GM21381 (cell line): ENCODE measurements at regions not wholly inside any gene's neighbourhood (a gene's known extent, or its start where the extent isn't known, plus 50 kb on each side); places are given as distances from the start of the nearest gene placed in this dataset.
"Not testable (repeated sequence)": the region's sequence is repeated elsewhere in the genome, so short reads cannot be mapped to it uniquely, and the experiment has no call there.

ENCODE experiments used
- ATAC-seq: cut with Tn5 transposase; IDR thresholded peaks from one replicate; pipeline ENCODE4 v1.9.1; 2021; ENCODE audit warnings: mild to moderate bottlenecking, moderate library complexity; ENCODE audit not compliant: unreplicated experiment

DNA sequence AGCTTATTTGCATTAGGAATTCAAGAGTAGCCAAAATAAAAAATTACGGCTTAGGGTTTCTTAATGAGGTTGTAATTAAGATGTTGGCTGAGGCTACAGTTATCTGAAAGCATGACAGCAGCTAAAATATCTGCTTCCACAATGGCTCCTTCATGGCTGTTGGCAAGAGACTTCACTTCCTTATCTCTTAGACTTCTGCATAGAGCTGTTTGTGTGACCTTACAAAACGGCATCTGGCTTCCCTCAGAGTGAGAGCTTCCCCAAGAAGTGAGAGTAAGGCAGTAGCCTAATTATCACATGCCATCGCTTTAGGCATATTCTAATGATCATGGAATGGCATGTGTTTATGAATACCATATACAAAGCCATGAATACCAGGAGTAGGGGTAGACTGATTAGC lies 57.6 kb downstream of the CCDC59 start:
- ATAC-seq, result no peak

DNA sequence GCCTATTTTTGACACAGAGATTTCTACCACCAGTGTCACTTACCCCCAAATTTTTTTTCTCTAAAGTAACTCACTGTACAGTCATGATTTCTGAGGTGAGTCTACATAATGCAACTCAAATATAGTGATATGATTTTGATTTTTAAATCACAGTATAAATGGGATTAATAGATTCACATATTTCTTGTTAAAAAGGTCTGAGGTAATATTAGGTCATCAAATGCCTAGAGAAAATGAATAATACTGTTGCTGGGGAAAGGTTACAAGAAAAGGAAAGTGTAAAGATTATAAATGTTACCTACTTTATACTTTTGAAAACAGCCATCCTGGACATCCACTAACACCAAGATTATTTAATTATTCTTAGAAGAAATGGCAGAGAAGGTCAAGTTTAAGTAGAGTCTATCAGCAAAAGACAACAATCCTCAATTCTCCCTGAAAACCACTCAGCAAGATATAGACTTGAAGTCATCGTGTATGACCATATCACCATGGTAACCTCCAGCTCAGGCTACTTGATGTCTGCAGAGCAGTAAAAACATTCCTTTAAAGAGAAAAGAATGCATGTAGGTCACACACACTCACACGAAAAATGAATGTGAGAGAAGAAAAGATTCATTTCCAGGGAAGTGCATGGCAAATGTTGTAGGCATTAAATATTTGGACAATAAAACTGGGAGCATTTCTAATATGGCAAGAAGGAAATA lies 58.7 kb downstream of the CCDC59 start:
- no peak for ATAC-seq

DNA sequence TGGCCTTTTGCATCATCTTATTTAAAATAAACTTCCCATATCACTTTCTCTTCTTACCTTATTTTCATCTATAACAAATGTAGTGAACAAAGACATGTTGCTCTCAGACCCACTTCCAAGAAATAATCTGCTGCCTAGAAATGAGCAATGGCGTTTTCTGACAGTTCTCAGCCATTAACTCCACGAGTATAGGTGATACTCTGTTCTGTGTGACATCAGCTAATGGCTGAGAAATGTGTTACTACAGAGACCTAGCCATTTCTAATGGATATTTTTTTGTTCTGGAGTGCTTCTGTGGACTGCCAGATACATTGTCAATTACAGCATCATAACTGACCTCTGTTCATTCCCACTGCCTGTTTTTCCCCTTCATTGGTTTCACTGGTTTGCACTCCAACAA lies 67.8 kb downstream of the CCDC59 start:
- no peak for ATAC-seq

DNA sequence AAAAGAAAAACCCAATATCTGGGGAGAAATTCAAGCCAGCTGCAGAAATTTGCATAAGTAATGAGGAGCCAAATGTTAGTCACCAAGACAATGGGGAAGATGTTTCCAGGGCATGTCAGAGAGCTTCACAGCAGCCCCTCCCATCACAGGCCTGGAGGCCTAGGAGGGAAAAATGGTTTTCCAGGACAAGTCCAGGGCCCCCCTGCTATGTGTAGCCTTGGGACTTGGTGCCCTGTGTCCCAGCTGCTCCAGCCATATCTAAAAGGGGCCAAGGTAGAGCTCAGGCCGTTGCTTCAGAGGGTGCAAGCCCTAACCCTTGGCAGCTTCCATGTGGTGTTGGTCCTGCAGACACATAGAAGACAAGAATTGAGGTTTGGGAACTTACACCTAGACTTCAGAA lies 76.9 kb downstream of the CCDC59 start:
- ATAC-seq, result not testable (repeated sequence)

DNA sequence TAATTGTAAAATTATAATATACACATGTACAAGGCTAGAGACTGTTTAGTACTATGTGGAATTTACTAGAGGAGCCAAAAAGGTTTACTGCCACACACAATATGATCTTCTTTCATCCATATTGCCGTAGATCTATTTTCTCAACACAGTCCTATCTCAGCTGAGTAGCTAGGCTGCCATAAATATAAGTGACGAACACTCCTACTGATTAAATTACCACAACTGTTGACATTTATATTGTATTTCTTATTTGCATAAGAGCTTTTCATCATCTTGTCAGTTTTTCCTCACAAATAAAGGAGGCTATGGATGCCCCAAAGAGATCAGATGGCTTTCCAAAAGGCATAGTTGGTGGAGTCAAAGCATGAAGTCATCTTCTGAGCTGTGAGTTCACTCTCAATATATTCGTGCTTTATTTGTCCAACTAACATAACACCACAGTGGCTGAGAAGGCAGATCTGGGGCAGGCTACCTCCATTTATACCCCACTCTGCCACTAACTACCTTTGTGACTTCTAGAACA lies 78.6 kb downstream of the CCDC59 start:
- no peak for ATAC-seq

DNA sequence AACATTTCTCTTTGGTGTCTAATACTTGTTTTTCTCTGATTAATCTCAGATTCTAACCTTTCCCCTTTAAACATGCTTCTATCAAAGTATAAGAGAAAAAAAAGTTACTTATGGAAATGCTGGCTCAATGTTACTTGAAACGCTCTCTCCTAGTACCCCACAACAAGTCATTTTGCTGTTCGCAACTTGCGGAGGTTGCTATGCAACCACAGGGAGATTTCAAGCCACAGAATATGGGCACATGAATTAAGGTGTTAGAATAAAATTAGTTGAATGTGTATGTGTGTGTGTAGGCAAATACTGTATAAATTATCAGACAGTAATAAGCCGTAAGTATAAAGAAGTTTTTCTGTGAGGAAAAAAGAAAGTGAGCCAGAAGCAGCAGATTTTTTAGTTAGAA lies 80.6 kb downstream of the CCDC59 start:
- ATAC-seq, result no peak

DNA sequence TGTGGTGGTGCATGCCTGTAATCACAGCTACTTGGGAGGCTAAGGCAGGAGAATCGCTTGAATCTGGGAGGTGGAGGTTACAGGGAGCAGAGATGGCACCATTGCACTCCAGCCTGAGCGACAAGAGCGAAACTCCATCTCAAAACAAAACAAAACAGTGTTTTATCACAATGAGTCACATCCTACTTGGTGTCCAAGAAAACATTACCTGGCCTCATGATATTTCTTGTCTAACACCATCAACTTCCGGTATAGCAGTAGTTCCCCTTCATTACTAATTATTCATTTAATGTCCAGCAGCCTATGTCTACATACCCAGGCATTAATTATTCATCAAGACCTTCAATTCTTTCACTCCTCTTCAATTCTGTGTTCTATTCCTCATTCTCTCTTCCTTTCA lies 115.5 kb downstream of the CCDC59 start:
- ATAC-seq, result no peak

DNA sequence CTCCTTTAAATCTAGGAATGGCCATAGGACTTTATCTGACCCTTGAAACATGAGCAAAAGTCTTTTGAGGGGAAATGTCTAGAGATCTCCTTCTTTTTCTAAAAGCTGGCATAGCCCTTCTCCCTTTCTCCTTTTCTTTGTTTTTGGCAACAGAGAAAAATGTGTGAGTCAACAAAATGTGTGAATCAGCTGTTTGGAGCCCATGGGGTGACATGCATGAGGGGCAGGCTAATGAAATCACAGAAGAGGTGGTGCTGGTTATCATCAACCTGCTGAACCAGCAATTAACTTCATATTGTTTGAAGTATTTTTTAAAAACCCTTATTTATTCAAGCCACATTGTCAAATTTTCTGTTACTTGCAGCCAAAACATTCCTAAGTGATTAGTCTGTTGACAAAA lies 132.3 kb downstream of the CCDC59 start:
- no peak for ATAC-seq

DNA sequence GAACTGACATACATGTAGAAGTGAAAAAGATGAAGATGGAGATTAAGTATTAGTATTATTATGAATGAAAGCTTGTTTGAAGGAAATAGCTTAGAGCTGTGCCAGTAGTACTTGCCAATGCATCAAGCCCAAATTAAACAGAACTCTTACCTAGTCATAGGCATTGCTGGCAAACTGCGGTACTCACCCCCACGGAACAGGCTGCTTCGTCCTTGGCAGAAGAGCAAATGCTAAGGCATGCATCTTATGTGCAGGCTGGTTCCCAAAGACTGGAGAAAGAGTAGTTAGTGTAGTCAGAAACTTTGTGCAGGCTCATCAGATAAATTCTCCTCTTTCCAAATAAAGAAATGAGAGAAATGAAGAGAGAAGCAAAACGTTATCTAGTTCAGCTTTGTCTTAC lies 134.8 kb downstream of the CCDC59 start:
- ATAC-seq, result no peak

DNA sequence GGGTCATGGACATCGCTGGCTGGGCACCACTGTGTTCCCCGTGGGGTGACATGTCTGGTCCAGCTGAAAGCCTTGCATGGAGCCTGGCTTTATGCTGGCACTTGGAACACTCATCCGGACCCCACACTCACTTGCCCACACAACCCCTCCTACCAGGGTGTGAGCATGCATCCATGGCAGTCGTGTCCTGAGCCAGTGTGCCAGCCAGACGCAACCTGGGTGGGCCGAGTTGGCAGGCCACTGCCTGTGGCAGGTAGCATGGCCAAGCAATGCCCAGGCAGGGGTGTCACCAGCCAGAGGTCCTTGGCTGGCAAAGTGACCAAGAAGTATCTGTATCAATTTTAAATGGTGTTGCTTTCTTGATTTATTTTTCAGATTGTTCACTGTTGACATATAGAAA lies 141.7 kb downstream of the CCDC59 start:
- no peak for ATAC-seq

DNA sequence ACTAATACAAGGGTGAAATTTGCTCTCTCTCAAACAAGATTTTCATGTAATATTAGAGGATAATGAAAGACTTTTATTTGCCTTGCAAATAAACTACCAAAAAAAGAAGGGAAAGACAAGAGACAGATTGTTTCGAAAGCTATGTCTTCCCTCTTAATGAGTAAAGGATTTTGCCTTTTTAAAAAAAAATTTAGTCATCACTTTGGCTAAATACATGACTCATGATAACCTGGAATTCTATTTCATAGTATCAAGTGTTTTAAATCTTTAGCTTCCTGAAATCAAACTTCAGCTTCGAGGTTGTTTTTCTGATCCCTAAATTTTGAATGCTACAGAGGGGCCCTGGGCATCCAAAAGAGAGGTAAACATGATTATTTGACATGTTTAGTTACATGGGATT lies 144.4 kb downstream of the CCDC59 start:
- no peak for ATAC-seq

DNA sequence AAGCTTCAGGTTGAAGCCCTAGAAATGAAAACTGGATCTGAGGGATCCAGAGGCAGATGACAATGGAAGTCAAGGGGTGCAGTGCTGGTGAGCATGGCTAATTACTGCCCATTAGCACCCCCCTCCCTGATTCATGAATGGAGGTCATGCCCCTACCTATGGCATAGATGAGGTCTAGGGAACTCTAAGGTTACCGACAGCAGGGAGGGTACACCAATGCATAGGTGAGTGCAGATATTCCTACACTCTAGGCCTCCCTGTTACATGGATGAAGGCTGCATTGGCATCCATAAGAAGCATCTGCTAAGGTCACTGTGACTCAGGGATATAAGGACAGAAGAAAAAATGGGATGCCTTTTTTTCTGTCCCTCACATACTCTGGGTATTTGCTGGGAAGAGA lies 147.3 kb downstream of the CCDC59 start:
- no peak for ATAC-seq

DNA sequence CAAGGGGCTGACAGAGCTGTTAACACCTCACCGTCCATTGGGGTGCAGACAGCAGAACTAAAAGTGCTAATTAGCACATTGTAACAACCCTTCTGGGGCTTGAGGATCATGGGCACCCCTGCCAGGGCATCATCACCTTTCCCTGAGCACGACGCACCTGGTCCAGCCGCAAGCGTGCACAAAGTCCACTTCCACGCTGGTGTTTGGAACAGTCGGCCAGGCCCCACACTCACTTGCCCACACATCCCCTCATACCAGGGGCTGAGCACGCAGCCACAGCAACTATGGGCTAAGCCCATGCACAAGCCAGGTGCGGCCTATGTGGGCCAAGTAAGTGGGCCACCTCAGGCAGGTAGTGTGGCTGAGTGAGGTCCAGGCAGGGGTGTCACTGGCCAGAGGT lies 148.7 kb downstream of the CCDC59 start:
- no peak for ATAC-seq

DNA sequence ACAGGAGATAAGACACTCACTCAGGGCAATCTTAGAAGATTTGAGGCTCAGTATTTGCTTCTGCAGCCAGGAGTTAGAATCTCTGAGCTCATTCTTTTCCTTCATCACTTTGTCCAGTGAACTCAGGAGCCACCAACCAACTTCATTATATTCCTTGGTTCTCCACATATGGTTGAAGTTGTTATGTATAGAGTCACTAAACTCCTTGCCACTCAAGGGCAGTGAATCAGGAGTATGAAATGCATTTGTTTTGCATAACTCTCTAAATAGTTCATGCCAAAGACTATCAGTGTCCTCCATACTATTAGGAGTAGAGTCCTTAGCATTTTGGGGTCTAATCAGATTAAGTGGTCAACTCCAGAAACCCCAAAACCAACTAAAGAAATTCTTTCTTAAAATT lies 150.6 kb downstream of the CCDC59 start:
- no peak for ATAC-seq

DNA sequence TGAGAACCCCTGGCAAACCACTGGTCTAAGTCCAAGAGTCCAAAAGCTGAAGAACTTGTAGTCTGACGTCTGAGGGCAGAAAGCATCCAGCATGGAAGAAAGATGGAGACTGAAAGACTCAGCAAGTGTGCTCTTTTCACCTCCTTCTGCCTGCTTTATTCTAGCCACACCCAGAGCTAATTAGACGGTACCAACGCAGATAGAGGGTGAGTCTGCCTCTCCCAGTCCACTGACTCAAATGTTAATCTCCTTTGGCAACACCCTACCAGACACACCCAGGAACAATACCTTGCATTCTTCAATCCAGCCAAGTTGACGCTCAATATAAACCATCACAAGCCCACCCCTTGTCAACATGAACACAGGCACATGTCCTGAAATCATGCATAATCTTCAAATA lies 155.1 kb downstream of the CCDC59 start:
- no peak for ATAC-seq

DNA sequence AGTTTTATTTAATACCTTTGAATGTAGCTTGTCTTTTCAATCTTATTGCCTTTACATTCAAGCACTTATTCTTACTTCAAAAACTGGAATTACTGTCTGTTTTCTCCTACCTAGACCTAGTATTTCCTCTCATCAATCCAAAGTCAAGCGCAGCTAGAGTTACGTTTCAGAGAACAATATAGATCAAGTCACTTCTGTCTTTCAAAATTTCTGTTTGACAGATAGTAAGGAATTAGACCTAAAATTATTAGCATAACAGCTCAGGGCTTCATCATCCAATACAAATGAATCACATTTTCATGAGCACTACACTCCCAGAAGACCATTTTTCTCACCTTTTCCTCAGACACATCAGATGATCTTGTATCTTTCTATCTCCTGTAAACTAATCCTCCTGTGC lies 170.6 kb downstream of the CCDC59 start:
- ATAC-seq, result no peak

DNA sequence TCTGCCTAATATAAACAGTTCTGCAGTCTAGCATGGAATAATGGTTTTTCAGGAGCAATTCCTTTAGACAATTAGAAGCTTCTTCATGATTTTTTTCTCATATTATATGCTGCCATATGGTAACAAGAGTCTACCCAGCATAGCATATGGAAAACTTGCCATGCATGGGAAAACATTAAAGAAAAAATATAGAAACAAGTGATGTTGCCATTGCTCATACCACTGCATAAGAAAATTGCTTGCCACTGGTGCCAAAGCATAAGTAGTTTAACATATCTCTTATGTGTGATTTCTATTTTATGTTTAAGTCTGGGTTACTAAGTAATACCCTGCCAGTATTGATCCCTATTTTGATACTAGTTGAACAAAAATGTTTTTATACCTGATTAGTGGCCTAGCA lies 171.2 kb downstream of the CCDC59 start:
- no peak for ATAC-seq

DNA sequence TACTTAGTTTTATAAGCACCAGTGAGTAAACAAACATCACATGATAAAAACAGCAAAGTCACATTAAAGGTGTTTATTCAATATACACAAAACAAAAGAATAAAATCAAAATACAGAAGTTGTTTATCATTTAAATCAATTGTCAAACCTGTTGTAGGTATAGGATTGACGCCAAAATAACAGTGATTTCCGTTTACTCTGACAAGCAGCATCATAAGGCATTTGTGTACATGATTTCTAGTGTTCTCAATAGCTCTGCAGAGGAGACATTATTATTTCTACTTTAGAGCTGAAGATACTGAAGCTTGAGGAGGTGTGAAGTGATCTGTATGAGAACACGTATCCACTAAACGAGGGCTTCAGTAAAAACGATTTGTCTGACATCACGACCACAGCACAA lies 171.9 kb downstream of the CCDC59 start:
- no peak for ATAC-seq

DNA sequence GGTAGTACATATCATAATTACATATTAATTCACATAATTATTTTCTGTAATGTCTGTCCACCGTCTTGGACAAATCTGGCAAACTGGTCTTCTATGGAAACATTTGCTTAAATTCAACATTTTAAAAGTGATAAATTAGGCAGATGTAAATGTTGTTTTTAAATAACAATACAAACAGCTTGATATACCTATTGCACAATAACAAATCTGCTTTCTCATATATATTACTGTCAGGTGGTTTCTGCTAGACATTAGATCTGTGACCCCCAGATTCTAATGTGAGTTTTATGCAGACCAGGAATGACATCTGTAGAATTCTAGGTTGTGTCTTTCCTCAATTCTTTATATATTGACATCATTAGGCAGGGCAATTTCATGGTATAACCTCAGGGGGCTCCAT lies 173.3 kb downstream of the CCDC59 start:
- no peak for ATAC-seq

DNA sequence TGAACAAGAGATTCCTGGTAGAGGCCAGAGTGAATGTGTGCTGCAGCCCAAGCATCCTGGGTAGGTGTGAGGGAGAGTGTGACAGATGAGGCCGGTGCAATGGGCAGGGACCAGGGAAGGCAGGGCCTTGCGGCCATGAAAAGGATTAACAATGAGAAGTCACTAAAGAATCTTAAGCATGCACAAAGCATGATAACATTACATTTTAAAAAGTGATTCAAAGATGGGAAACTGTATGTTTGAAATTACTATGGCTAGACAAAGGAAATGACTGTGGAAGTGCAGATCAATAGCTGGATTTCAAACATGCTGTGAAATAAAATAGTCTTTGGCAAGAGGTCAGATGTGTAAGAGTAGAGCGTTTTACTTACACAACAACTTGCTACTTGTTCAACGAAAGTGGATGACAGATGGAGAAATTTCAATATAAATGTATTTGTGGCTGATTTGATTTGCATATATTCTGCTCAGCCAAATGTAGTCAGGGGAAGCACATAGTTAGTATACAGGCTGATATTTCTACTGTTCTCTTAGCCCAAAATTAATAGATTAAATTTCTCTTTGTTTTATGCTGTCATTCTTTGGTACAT lies 175.5 kb downstream of the CCDC59 start:
- ATAC-seq, result no peak

DNA sequence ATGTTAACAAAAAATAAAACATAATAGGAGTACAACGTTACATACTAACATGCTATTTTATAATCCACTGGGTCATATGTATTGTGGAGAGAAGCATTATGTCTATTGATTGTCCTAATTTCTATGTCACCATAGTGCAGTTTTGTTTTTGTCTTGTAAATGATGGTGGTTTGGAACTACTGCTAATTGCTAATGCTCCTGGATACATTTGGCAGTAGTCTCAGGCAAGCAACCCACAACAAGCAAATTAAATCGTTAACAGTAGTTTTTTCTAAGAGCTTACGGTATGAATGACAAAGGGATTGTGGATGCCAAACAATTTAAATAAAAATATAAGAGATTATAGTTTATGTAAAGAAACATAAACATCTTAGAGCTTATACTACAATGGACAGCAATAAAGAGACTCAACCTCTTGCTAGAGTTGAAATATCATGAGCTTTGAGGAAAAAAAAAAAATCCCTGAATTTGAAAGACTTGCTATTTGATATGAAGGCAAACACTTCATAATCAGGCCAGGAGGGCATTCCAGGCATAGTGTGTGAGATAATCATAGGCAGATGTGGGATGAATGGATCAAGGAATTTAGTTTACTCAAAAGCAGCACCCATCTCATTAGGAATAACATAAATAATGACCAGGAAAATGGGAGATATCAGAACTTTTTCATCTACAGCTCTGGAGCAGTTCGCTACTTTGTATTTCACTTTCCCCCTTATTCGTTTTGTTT lies 181.3 kb downstream of the CCDC59 start:
- no peak for ATAC-seq

DNA sequence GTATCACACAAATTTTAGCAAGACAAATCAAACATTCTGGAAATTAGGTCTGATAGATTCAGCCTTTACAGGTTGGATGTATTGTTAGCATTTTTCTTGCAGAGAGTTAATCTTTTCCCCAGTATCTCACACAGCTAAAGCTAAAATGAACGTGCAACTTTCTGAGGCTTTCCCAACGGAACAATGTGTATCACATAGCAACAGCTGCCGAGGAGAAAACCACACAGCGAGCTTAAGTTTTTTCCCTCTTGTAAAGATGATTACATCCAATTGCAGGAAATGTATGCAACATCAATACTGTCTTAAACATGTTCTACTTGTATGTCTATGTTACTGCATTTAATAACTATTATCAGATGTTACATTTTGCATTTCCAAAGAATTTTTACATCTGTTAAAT lies 182.2 kb downstream of the CCDC59 start:
- ATAC-seq, result no peak
